GM19043 (cell line): ENCODE measurements at regions not wholly inside any gene's neighbourhood (a gene's known extent, or its start where the extent isn't known, plus 50 kb on each side); places are given as distances from the start of the nearest gene placed in this dataset.
"Not testable (repeated sequence)": the region's sequence is repeated elsewhere in the genome, so short reads cannot be mapped to it uniquely, and the experiment has no call there.

Experiments used
- ATAC-seq: cut with Tn5 transposase; IDR thresholded peaks from one replicate; pipeline ENCODE4 v1.9.1; 2021; ENCODE audit warnings: low read depth; ENCODE audit not compliant: unreplicated experiment

- ATAC-seq = no peak
Observed at GRCh38 chr12:124478985-124479645, 88.3 kb downstream of the NCOR2 start.

- ATAC-seq = no peak
Observed at GRCh38 chr12:124478416-124478815, 89.0 kb downstream of the NCOR2 start.

GRCh38 chr12:124477107-124477915 lies 90.1 kb downstream of the NCOR2 start:
- no peak for ATAC-seq

- ATAC-seq = no peak
Observed at GRCh38 chr12:124476011-124476400, 91.4 kb downstream of the NCOR2 start.

GRCh38 chr12:124475295-124476010 lies 92.0 kb downstream of the NCOR2 start:
- ATAC-seq = no peak

GRCh38 chr12:124474709-124475108 lies 92.7 kb downstream of the NCOR2 start:
- ATAC-seq = no peak

- ATAC-seq = no peak
Observed at GRCh38 chr12:124472690-124473279, 94.6 kb downstream of the NCOR2 start.

GRCh38 chr12:124471828-124472227 lies 95.6 kb downstream of the NCOR2 start:
- no peak for ATAC-seq

- no peak for ATAC-seq
Observed at GRCh38 chr12:124470806-124471205, 96.6 kb downstream of the NCOR2 start.

GRCh38 chr12:124470139-124470538 lies 97.3 kb downstream of the NCOR2 start:
- ATAC-seq = no peak

GRCh38 chr12:124469193-124469888 lies 98.1 kb downstream of the NCOR2 start:
- ATAC-seq = no peak

- ATAC-seq = not testable (repeated sequence)
Observed at GRCh38 chr12:124467549-124467948, 99.9 kb downstream of the NCOR2 start.

- peak; percentile 98 for ATAC-seq
Observed at GRCh38 chr12:124466216-124467128, 100.9 kb downstream of the NCOR2 start.

GRCh38 chr12:124465473-124465872 lies 101.9 kb downstream of the NCOR2 start:
- no peak for ATAC-seq

GRCh38 chr12:124464830-124465229 lies 102.6 kb downstream of the NCOR2 start:
- no peak for ATAC-seq

GRCh38 chr12:124464062-124464461 lies 103.3 kb downstream of the NCOR2 start:
- no peak for ATAC-seq

- no peak for ATAC-seq
Observed at GRCh38 chr12:124463341-124463921, 104.0 kb downstream of the NCOR2 start.

GRCh38 chr12:124462750-124463149 lies 104.7 kb downstream of the NCOR2 start:
- no peak for ATAC-seq
